HG03196 (cell line): ENCODE measurements at regions not wholly inside any gene's neighbourhood (a gene's known extent, or its start where the extent isn't known, plus 50 kb on each side); places are given as distances from the start of the nearest gene placed in this dataset.
"Not testable (repeated sequence)": the region's sequence is repeated elsewhere in the genome, so short reads cannot be mapped to it uniquely, and the experiment has no call there.

Experiments used
- ATAC-seq: cut with Tn5 transposase; IDR thresholded peaks from one replicate; pipeline ENCODE4 v1.9.1; 2021; ENCODE audit not compliant: unreplicated experiment

- no peak for ATAC-seq
Observed at GRCh38 chr9:88835772-88836171, 155.5 kb upstream of the S1PR3 start.

DNA sequence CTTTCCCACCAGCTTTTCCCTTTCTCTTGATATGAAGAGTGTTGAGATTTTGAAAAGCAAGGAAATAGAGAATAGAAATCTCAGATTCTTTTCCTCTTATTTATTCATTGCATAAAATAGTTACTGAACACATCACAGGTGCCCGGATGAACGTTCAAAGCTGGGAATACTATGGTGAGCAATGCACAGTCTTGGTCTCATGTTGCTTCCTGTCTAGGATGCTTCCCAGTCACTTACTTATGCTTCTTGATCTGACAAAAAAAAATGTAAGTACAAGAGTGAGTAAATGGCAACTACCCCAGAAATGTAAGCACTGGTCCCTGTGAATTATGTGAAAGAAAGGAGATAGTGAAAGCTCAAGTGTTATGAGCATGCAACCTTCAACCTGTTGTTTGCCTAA is 153.5 kb upstream of the S1PR3 start:
- no peak for ATAC-seq

GRCh38 chr9:88849878-88850277 is 141.4 kb upstream of the S1PR3 start:
- ATAC-seq, result not testable (repeated sequence)

DNA sequence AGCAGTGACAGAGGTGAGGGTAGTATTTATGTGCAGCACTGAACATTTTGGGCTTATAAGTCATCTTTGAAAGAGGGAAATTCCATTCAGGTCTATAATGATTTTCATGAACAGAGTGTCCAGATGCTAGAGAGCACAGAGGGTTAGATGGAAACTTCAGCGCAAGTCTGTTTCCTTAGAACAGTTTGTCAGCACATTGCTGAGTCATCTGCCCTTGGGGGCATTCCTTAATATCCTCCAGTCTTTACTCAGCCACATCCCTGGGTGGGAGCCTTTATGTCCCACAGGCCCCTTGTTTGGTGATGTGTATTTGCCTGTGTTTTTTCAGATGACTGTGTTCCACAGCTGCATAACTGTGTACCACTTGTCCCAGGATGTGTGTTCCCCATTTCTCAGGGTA is 138.5 kb upstream of the S1PR3 start:
- ATAC-seq, result no peak

GRCh38 chr9:88870627-88871026 is 120.6 kb upstream of the S1PR3 start:
- ATAC-seq, result no peak

GRCh38 chr9:88871669-88872068 is 119.6 kb upstream of the S1PR3 start:
- no peak for ATAC-seq

DNA sequence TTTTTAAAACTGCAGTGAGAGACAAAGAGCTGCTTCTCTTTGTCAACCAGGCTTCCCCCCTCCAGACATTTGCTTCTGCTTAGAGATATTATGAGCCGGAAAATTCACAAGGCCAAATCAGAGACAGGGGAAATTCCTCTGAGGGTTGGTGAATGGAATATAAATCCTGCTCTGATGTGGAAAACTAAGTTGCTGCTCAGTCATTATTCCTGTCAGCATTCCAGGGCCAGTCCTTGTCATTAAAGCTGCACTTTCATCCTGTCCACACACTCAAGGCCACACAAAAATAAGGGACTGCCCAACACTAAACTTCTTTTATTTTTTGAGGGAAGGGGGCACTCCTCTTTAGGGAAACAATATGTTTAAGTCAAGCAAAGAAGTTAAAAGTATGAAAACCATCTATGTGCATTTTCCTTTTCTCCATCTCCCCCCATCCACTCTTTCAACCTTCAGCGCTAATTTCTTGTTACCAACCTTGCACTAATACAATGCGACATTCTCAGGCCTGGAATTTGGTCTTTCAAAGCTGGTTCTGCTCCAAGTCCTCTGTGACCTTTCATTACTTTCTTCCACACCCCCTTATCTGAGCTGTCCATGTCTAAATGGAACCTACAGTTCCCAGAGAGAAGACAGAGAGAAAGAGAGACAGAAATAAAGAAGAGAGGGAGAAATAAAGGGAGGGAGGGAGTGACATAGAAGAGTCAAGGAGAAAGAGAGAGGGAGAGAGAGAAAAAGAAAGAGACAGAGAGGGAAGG is 118.9 kb upstream of the S1PR3 start:
- ATAC-seq, result no peak

- ATAC-seq, result no peak
Observed at GRCh38 chr9:88873635-88874034, 117.6 kb upstream of the S1PR3 start.

DNA sequence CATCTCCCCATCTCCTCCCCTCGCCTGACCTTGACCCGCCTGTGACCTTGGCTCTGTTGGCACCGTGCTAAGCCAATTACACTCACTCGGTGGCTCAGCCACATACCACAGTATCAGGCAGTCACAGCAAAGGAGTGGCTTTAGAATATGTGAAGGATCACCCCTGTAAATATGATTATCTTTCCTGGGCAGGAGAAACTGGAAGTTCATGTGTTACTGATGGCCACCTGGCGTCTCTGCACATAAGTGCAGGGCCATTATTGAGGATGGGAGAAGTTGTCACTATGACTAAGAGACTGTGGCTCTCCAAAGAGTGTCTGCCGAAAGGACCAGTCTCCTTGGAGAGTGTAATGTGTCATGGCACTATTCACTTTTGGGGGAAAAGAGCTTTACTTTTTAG is 116.9 kb upstream of the S1PR3 start:
- no peak for ATAC-seq

- ATAC-seq, result no peak
Observed at GRCh38 chr9:88875400-88876120, 115.7 kb upstream of the S1PR3 start.

GRCh38 chr9:88880199-88880598 is 111.1 kb upstream of the S1PR3 start:
- no peak for ATAC-seq

DNA sequence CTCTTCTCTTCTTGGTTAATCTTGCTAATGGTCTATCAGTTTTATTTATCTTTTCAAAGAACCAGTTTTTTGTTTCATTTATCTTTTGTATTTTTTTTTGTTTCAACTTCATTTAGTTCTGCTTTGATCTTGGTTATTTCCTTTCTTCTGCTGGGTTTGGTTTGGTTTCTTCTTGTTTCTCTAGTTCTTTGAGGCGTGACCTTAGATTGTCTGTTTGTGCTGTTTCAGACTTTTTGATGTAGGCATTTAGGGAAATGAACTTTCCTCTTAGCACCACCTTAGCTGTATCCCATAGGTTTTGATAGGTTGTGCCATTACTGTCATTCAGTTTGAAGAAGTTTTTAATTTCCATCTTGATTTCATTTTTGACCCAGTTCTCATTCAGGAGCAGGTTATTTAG is 107.0 kb upstream of the S1PR3 start:
- not testable (repeated sequence) for ATAC-seq

GRCh38 chr9:88886762-88887161 is 104.5 kb upstream of the S1PR3 start:
- not testable (repeated sequence) for ATAC-seq

GRCh38 chr9:88889386-88889785 is 101.9 kb upstream of the S1PR3 start:
- ATAC-seq, result no peak

DNA sequence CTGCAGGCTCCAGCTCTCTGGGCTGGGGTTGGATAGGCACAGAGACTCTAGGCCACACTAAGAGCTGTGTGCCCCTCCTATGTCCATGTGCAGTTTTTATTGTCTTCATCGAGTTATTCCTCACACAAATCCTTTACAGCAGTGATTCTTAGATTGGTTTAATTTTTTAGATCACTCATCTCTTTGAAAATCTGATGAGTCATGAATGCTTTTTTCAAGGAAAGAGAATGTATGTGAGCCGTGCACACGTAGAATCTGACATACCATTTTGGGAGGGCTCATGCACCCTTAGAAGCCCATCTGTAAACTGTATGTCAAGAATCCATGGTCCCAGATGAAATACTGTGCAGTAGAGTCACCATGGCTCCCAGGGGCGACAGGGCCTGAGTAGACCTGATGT is 100.7 kb upstream of the S1PR3 start:
- no peak for ATAC-seq

DNA sequence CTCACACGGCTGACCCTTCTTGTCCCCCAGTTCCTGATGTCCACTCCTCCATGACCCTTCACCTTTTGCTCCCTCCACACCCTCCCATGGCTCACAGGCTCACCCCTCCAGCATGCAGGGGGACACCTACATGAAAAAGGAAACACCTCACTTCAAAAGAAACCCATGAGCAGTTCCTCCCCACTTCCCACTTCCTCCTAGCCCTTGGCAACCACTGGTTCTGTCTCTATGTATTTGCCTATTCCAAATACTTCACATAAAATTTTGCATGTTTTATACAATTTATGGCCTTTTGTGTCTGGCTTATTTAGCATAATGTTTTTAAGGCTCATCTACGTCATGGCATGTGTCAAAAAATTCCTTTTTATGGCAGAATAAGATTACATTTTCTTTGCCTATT is 100.2 kb upstream of the S1PR3 start:
- ATAC-seq, result no peak

DNA sequence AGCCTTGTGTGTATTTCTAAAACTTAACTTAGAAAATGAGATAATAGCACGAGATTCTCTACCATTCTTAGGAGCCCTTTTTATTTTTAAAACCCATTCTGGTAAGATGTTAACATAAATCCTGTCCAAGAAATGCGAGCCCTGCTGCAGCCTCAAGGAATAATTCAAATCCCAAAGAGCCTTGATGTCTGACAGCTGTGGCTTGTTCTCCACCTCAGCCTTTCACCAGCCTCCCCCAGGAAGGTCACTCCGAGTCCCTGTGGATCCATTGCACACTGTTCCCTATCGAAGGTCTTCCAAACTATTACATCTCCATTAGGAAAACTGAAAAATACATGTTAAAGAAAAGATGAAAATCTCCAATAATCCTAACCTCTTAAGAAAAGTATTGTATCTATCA is 98.5 kb upstream of the S1PR3 start:
- ATAC-seq, result no peak

- no peak for ATAC-seq
Observed at GRCh38 chr9:88897081-88897480, 94.2 kb upstream of the S1PR3 start.

GRCh38 chr9:88898039-88898720 is 93.1 kb upstream of the S1PR3 start:
- ATAC-seq, result no peak

- no peak for ATAC-seq
Observed at GRCh38 chr9:88905506-88905905, 85.8 kb upstream of the S1PR3 start.

GRCh38 chr9:88915916-88916315 is 75.4 kb upstream of the S1PR3 start:
- no peak for ATAC-seq

GRCh38 chr9:88916894-88917293 is 74.4 kb upstream of the S1PR3 start:
- no peak for ATAC-seq
